ENCODE measurements at regions not wholly inside any gene's neighbourhood (a gene's known extent, or its start where the extent isn't known, plus 50 kb on each side); places are given as distances from the start of the nearest gene placed in this dataset.

- TF ChIP-seq CTCF (IDR thresholded peaks at IDR 0.05; ENCODE audit: low read length), result no peak
- TF ChIP-seq EZH2phosphoT487 (IDR thresholded peaks at IDR 0.05; ENCODE audit: low read length), result no peak
- TF ChIP-seq EZH2 (optimal IDR thresholded peaks at IDR 0.05; ENCODE audit: low read depth, low read length), result no peak
Observed at GRCh38 chr2:106288873-106289272, 94.8 kb upstream of the UXS1 start.

Data from MM.1S (cell line).